Kidney capillary endothelial cell (primary cell): ENCODE measurements at regions not wholly inside any gene's neighbourhood (a gene's known extent, or its start where the extent isn't known, plus 50 kb on each side); places are given as distances from the start of the nearest gene placed in this dataset.
"Not testable (repeated sequence)": the region's sequence is repeated elsewhere in the genome, so short reads cannot be mapped to it uniquely, and the experiment has no call there.

Source experiments
- DNase-seq: peaks from one replicate; pipeline ENCODE4 v3.0.0-alpha.2; 2018; ENCODE audit warnings: low spot score

DNA sequence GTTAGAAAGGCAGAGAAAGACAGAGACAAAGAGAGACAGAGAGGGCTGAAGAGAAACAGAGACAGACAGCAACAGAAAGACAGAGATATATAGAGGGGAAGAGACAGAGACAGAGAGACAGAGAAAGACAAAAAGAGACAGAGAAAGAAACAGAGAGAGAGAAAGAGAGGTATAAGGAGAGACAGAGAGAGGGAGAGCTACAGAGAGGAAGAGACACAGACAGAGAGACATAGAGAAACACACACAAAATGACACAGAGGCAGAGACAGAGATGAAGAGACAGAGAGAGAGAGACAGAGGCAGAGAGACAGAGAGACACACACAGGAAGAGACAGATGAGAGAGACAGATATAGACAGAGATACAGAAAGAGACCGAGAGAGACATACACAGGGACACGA lies 168.6 kb downstream of the TMEM121 start:
- no peak for DNase-seq

DNA sequence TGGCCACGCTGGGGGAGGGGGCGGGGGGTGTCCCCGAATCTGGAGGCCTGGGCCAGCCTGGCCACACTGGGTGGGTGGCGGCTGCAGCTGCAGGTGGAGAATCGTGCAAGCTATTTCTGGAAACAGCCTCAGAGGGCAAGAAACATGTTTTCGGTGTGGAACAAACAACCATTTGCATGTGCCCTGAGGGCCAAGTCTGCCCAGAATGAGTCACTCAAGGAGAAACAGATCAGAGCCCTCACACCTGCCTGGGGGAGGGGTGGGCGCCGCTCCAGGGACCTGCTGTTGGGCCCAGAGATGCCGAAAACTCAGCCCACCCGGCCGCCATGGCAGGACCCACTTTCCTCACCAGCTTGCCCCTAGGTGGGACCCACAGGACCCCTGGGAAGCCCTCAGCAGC lies 170.0 kb downstream of the TMEM121 start:
- DNase-seq, result not testable (repeated sequence)

DNA sequence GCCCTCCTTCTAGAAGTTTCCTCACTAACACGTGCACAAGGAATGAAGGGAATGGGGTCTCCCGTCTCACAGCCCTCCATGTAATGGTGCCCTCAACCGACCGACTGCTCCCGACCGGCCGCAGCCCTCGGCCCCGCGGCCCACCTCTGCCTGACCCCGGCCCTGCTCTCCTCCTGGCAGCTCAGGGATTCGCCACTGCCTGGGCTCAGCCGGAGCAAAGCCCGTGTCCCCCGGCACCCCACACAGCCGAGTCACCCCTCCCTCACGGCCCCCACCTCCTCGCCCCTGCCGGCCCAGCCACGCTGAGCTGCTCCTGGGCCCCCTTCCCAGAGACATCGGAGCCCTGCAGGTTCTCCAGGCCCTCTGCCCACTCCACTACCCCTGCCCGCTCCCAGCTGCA lies 171.0 kb downstream of the TMEM121 start:
- not testable (repeated sequence) for DNase-seq

DNA sequence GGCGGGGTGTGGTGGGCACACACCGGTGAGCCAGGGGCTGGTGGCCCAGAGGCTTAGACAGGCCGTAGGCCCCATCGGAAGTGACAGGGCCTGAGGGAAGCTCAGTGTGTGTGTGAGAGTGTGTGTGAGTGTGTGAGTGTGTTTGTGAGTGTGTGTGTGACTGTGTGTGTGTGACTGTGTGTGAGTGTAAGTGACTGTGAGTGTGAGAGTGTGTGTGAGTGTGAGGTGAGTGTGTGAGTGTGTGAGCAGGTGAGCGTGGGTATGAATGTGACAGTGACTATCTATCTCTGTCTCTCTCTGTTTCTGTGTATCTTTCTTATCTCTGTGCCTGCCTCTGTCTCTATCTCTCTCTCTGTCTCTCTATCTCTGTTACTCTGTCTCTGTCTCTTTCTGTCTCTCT lies 171.6 kb downstream of the TMEM121 start:
- not testable (repeated sequence) for DNase-seq

DNA sequence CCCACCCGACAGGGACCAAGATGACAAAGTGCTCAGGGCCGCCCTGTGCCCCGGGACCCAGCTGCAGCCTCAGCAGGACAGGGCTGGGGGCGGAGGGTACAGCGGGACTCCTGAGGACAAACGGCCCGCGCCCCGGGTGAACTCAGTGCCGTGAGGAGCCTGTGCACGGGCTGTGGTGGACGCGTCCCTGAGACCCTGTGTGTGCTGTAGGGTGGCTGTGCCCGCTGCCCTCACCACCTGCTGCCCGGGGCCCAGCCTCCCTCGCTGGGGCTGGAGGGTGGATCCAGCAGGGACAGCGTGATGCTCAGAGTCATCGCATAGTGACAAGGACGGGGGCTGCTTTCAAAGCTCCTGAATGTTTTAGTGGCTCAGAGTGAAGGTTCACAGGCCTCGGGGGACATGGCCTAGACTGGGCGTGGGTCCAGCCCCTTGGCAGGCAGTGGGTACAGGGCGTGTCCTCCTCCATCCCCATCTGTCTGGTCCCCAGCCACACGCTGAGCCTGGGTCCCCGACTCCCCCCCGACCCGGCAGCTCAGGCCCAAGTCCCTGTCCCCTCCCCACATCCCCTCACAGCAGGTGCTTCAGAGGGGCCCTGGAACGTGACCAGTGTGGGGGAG lies 172.7 kb downstream of the TMEM121 start:
- DNase-seq, result not testable (repeated sequence)

- DNase-seq, result not testable (repeated sequence)
Measured at GRCh38 chr14:105699706-105700105, 173.3 kb downstream of the TMEM121 start.

DNA sequence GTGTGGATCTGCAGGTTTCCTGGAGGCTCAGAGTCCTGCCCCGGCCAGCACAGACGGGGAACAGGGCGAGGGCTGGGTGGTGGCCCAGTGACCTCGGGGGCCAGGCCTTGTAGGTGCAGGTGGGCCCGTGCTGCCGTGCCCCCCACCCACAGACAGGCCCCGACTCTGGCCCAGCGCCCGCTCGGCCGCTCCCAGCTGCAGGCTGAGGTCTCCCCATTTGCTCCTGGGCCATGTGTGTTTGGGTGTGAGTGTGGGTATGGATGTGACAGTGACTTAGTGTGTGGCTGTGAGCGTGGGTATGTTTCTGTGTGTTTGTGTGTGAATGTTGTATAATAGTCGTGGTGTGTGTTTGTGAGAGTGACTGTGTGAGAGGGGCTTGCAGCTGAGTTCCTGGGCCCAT lies 173.8 kb downstream of the TMEM121 start:
- DNase-seq, result not testable (repeated sequence)

- DNase-seq, result no peak
Measured at GRCh38 chr14:105700622-105701288, 174.4 kb downstream of the TMEM121 start.

DNA sequence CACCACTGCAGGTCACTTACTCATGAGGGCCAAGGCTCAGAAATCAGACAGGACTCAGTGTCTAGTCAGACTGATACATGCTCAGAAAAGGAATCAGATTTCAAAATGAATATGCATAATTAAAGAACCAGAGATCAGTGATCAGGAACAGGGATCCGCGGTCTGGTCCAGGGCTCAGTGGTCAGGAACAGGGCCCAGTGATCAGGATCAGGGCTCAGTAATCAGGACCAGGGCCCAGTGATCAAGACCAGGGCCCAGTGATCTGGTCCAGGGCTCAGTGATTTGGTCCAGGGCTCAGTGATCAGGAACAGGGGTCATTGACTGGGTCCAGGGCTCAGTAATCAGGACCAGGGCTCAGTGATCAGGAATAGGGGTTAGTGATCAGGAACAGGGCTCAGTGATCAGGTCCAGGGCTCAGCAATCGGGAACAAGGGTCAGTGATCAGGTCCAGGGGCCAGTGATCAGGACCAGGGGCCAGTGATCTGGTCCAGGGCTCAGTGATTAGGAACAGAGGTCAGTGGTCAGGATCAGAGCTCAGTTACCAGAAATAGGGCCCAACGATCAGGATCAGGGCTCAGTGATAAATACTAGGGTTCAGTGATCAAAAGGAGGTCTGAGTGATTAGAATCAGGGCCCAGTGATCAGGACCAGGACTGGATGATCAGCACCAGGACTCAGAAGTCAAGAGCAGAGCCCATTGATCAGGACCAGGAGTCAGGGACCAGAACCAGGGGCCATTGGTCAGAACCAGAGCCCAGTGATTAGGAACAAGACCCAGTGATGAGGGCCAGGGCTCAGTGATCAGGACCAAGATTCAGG lies 175.3 kb downstream of the TMEM121 start:
- no peak for DNase-seq

GRCh38 chr14:105702275-105702817 lies 176.0 kb downstream of the TMEM121 start:
- DNase-seq, result no peak

GRCh38 chr14:105703044-105703665 lies 176.8 kb downstream of the TMEM121 start:
- DNase-seq, result not testable (repeated sequence)

DNA sequence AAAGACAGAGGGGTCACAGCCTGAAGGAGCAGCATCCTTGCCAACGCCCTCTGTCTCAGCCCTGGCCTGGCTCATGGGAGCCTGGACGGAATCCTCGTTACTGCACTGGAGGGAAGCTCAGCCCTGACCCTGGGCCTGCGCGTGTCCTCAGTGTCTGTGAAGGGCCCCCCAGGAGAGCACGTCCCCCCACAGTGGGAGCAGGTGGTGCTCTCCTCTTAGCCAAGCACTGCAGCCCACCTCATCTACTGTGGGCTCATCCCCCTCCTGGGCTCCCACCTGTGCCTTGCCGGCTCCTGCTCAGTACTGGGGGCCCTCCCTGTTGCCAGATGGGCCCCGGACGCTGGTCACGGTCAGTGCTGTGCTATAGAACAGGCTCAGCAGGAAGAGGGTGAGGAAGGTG lies 177.7 kb downstream of the TMEM121 start:
- not testable (repeated sequence) for DNase-seq

DNA sequence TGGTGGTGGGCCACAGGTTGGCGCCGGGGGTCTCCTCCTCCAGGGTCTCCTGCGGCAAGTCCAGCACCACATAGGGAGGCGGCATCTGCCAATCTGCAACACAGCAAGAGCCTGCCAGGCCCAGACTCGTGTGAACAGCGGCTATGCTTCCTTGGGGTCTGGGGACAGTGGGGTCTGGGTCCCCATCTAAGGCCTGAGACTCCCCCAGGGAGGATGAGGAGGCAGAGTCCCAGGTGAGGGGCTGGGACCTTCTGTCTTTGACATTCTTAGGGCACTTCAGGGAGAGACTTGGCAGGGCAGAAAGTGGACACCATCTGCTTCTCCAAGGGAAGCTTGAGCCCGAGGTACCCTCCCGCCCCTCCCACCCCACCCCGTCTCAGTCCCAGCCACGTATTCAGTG lies 178.1 kb downstream of the TMEM121 start:
- not testable (repeated sequence) for DNase-seq

DNA sequence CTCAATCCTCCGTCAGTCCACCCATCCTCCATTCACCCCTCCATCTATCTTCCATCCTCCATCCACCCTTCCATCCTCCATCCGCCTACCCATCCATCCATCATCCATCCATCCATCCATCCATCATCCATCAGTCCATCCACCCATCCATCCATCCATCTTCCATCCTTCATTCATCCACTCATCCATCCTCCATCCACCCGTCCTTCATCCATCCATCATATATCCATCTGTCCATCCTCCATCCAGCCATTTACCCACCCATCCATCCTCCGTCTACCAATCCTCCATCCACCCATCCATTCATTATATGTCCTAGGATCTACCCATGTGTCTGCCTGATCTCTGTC lies 179.1 kb downstream of the TMEM121 start:
- DNase-seq, result not testable (repeated sequence)

- DNase-seq, result not testable (repeated sequence)
Measured at GRCh38 chr14:105705862-105706700, 179.7 kb downstream of the TMEM121 start.

- not testable (repeated sequence) for DNase-seq
Measured at GRCh38 chr14:105706701-105707019, 180.3 kb downstream of the TMEM121 start.

- not testable (repeated sequence) for DNase-seq
Measured at GRCh38 chr14:105707099-105707498, 180.7 kb downstream of the TMEM121 start.

DNA sequence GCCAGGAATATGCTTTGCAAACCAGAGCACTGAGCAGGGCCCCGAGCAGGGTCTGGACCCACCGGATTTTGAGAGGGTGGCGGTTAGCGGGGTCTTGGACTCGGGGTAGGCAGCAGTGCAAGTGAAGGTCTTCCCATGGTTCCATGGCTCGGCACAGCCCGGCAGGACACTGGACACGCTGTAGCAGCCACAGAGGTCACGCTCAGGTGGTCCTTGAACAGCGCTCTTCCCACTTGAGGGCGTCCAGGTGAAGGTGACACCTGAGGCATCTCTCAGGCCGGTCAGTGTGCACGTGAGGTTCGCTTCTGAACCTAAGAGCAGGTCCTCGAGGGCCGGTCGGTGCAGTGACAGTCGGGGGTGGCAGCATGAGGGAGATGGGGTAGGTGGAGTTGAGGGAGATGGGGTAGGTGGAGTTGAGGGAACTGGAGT lies 181.4 kb downstream of the TMEM121 start:
- DNase-seq, result not testable (repeated sequence)

DNA sequence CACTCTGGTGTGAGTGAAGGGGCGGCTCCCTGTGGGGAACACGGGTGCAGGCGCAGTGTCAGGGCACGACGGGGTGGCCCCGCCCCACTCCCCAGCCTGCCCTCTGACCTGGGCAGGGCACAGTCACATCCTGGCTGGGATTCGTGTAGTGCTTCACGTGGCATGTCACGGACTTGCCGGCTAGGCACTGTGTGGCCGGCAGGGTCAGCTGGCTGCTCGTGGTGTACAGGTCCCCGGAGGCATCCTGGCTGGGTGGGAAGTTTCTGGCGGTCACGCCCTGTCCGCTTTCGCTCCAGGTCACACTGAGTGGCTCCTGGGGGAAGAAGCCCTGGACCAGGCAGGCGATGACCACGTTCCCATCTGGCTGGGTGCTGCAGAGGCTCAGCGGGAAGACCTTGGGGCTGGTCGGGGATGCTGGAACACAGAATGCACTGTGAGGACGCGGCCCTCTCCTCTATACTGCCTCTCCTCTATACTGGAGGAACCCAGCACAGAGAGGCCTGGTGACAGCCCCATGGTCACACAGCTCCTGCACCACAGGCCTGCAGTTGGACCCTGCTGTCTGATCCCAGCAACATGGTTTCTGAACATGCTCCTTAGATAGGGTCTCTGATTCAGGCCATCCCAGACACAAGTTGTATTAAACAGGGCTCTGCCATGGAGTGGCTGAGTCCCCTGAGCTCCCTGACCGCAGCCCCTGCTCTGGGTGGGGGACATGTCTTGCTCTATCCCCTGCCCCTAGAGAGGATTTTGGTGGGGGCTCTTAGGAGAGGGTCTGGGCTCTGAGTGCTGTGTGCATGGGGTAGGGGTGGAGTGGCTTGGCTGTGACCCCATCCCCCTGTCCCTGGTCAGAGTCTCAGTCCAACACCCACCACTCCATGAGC lies 182.1 kb downstream of the TMEM121 start:
- DNase-seq, result not testable (repeated sequence)
